ENCODE measurements at regions not wholly inside any gene's neighbourhood (a gene's known extent, or its start where the extent isn't known, plus 50 kb on each side); places are given as distances from the start of the nearest gene placed in this dataset.

- DNase-seq (ENCODE audit: low spot score), result no peak
Observed at GRCh38 chr2:195606179-195606578, 50.8 kb upstream of the SLC39A10 start.

- no peak for DNase-seq (ENCODE audit: low spot score)
Observed at GRCh38 chr2:195604706-195605105, 52.3 kb upstream of the SLC39A10 start.

GRCh38 chr2:195603998-195604397 lies 53.0 kb upstream of the SLC39A10 start:
- DNase-seq (ENCODE audit: low spot score), result no peak

GRCh38 chr2:195603408-195603807 lies 53.6 kb upstream of the SLC39A10 start:
- DNase-seq (ENCODE audit: low spot score), result no peak

- DNase-seq (ENCODE audit: low spot score), result no peak
Observed at GRCh38 chr2:195602687-195603086, 54.3 kb upstream of the SLC39A10 start.

GRCh38 chr2:195601361-195601760 lies 55.7 kb upstream of the SLC39A10 start:
- no peak for DNase-seq (ENCODE audit: low spot score)

GRCh38 chr2:195600778-195601177 lies 56.2 kb upstream of the SLC39A10 start:
- DNase-seq (ENCODE audit: low spot score), result no peak

GRCh38 chr2:195596840-195597239 lies 60.2 kb upstream of the SLC39A10 start:
- DNase-seq (ENCODE audit: low spot score), result no peak

GRCh38 chr2:195595825-195596224 lies 61.2 kb upstream of the SLC39A10 start:
- no peak for DNase-seq (ENCODE audit: low spot score)

GRCh38 chr2:195594919-195595694 lies 61.9 kb upstream of the SLC39A10 start:
- no peak for DNase-seq (ENCODE audit: low spot score)

GRCh38 chr2:195594248-195594647 lies 62.8 kb upstream of the SLC39A10 start:
- no peak for DNase-seq (ENCODE audit: low spot score)

- no peak for DNase-seq (ENCODE audit: low spot score)
Observed at GRCh38 chr2:195592105-195592504, 64.9 kb upstream of the SLC39A10 start.

GRCh38 chr2:195590861-195591205 lies 66.2 kb upstream of the SLC39A10 start:
- DNase-seq (ENCODE audit: low spot score), result no peak

GRCh38 chr2:195590199-195590860 lies 66.7 kb upstream of the SLC39A10 start:
- no peak for DNase-seq (ENCODE audit: low spot score)

GRCh38 chr2:195587966-195588365 lies 69.1 kb upstream of the SLC39A10 start:
- DNase-seq (ENCODE audit: low spot score), result no peak

- no peak for DNase-seq (ENCODE audit: low spot score)
Observed at GRCh38 chr2:195586062-195586714, 70.8 kb upstream of the SLC39A10 start.

GRCh38 chr2:195582188-195582587 lies 74.8 kb upstream of the SLC39A10 start:
- DNase-seq (ENCODE audit: low spot score), result no peak

GRCh38 chr2:195579776-195580555 lies 77.1 kb upstream of the SLC39A10 start:
- no peak for DNase-seq (ENCODE audit: low spot score)

- DNase-seq (ENCODE audit: low spot score), result peak; percentile 16
Observed at GRCh38 chr2:195575879-195576401, 81.1 kb upstream of the SLC39A10 start.

GRCh38 chr2:195575016-195575415 lies 82.0 kb upstream of the SLC39A10 start:
- DNase-seq (ENCODE audit: low spot score), result no peak

GRCh38 chr2:195574312-195574711 lies 82.7 kb upstream of the SLC39A10 start:
- DNase-seq (ENCODE audit: low spot score), result no peak
